Activated naive CD8-positive, alpha-beta T cell (primary cell): ENCODE measurements at regions not wholly inside any gene's neighbourhood (a gene's known extent, or its start where the extent isn't known, plus 50 kb on each side); places are given as distances from the start of the nearest gene placed in this dataset.

Experiments
- H3K27ac Mint-ChIP-seq: one replicate; pipeline ENCODE4 v1.8.0; 2021; ENCODE audit warnings: mixed read lengths
- H3K27me3 Mint-ChIP-seq: one replicate; pipeline ENCODE4 v1.8.0; 2021; ENCODE audit warnings: mixed read lengths
- H3K36me3 Mint-ChIP-seq: one replicate; pipeline ENCODE4 v1.8.0; 2021; ENCODE audit warnings: mixed read lengths
- H3K4me1 Mint-ChIP-seq: one replicate; pipeline ENCODE4 v1.8.0; 2021; ENCODE audit warnings: low read depth, mixed read lengths
- H3K4me3 Mint-ChIP-seq: one replicate; pipeline ENCODE4 v1.8.0; 2021; ENCODE audit warnings: mild to moderate bottlenecking, mixed read lengths
- H3K9me3 Mint-ChIP-seq: one replicate; pipeline ENCODE4 v1.8.0; 2021; ENCODE audit warnings: low read depth, mixed read lengths

DNA sequence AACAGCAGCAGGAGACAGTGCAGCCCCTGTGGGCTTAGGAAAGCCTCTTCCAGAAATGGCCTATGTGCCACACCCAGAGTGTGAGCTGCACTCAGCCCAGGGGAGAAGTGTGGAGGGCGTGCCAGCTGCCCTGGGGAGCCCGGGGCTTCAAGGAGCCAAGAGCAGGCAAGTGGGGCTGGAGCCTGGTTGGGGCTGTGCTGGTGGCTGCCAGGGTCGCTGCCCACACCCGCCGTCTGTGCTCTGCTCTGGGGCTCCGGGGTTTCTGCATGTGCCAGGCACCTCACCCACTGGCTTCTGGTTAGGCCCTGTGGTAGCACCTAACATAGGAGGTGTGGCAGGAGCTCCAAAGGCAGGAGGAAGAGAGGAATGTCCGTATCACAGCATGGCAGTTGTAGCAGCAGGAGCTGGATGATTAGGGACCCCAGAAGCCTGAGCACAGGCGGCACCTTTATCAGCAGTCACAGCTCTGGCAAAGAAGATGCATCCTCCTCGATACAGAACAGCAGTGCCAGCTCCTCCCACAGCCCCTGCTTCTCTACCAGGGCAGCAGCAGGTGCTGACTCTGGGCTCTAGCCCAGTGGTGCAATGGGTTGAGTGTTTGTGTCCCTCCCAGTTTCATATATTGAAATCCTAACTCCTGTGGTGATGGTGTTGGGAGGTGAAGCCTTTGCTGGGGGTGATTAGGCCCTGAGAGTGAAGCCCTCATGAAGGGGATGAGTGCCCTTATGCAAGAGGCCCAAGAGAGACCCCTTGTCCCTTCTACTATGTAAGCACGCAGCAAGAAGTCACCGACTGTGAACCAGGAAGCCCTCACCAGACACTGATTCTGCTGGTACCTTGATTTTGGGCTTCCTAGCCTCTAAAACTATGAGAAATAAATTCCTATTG is 70.0 kb upstream of the KLF13 start:
- Mint-ChIP-seq H3K4me3 (no peak overlapping the region), H3K27ac (no peak overlapping the region), H3K36me3 (no peaks in the 10 kb centered on the region), H3K9me3 (no peaks in the 10 kb centered on the region), H3K4me1 (peaks cover 27% of the 10 kb centered on the region), H3K27me3 (no peaks in the 10 kb centered on the region)

DNA sequence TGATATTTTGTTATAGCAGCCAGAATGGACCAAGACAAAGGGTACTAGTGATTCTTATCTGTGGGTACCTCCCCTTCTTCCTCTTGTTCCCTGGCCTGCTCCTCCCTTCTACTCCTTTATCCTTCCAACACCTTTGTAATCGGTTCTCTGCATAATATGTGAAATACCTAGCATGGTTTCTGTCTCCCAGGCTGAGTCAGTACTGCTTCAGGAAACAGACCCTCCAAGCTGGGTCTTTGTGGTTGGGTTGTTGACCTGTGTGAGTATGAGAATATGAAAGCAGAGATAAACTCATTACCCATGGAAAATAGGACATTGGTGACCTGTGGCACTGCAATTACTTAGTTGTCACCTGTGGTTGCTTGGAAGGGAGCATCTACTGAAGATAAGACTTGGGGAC is 69.3 kb upstream of the KLF13 start:
- no peak overlapping the region for H3K27ac Mint-ChIP-seq
- H3K4me1 Mint-ChIP-seq = peaks cover 34% of the 10 kb centered on the region
- H3K9me3 Mint-ChIP-seq = no peaks in the 10 kb centered on the region
- H3K36me3 Mint-ChIP-seq = no peaks in the 10 kb centered on the region
- no peaks in the 10 kb centered on the region for H3K27me3 Mint-ChIP-seq
- no peak overlapping the region for H3K4me3 Mint-ChIP-seq

DNA sequence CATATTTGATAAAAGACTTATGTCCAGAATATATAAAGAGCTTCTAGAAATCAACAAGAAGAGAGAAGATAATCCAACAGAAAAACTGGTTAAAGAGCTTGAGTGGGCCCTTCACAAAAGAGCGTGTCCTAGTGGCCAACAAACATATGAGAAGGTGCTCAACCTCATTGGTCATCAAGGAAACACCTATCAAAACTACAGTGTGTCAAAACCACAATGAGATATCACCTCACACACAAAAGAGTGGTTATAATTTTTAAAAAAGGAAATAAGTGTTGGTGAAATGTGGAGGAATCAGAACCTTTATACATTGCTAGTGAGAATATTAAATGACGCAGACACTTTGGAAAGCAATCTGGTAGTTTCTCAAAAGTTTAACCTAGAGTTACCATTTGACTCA is 68.4 kb upstream of the KLF13 start:
- H3K4me1 Mint-ChIP-seq = peaks cover 44% of the 10 kb centered on the region
- no peaks in the 10 kb centered on the region for H3K36me3 Mint-ChIP-seq
- no peak overlapping the region for H3K4me3 Mint-ChIP-seq
- no peaks in the 10 kb centered on the region for H3K9me3 Mint-ChIP-seq
- no peaks in the 10 kb centered on the region for H3K27me3 Mint-ChIP-seq
- no peak overlapping the region for H3K27ac Mint-ChIP-seq

DNA sequence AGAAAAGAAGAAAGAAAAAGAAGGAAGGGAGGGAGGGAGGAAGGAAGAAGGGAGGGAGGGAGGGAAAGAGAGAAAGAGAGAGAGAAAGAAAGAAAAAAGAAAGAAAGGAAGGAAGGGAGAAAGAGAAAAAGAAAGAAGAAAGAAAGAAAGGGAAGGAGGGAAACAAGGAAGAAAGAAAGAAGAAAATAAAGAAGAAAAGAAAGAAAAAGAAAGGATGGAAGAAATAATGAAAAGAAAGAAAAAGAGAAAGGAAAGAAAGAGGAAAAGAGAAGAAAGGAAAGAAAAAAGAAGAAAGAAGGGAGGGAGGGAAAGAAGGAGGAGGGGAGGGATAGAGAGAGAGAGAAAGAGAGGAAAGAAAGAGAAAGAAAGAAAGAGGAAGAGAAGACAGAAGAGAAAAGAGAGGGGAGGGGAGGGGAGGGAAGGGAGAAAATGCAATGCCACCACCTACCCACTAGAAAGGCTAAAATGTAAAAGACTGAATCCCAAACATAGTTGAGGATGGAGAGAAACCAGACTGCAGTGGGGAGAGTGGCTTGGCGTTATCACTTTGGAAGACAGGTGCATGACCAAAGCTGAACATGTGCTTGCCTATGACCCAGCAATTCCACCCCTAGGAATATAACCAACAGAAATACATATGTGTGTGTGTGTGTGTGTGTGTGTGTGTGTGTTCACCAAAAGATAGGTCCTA is 66.9 kb upstream of the KLF13 start:
- Mint-ChIP-seq H3K4me3 (no peak overlapping the region), H3K27ac (no peak overlapping the region), H3K9me3 (no peaks in the 10 kb centered on the region), H3K27me3 (no peaks in the 10 kb centered on the region), H3K4me1 (peaks cover 57% of the 10 kb centered on the region), H3K36me3 (no peaks in the 10 kb centered on the region)

DNA sequence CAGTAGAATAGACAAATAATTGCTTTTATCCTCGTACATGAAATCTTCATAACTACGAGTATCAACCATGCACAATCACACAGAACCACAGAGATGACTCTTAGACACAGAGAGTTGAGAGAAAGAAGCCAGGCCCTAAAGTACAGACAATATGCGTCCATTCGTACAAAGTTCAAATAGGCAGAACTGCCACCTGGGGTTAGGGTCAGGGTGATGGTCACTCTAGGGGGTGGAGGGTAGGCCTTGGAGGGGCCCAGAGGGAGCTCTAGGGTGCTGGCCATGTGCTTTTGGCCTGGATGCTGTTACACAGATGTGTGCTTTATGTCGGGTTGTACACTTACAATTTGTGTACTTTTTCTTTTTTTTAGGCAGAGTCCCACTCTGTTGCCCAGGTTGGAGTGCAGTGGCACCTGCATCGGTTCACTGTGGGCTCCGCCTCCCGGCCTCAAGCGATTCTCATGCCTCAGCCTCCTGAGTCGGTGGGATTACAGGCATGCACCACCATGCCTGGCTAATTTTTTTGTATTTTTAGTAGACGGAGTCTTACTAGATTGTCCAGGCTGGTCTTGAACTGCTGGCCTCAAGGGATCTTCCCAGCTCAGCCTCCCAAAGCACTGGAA is 65.9 kb upstream of the KLF13 start:
- H3K27me3 Mint-ChIP-seq = no peaks in the 10 kb centered on the region
- H3K36me3 Mint-ChIP-seq = no peaks in the 10 kb centered on the region
- H3K9me3 Mint-ChIP-seq = no peaks in the 10 kb centered on the region
- no peak overlapping the region for H3K27ac Mint-ChIP-seq
- H3K4me1 Mint-ChIP-seq = peaks cover 64% of the 10 kb centered on the region
- no peak overlapping the region for H3K4me3 Mint-ChIP-seq

DNA sequence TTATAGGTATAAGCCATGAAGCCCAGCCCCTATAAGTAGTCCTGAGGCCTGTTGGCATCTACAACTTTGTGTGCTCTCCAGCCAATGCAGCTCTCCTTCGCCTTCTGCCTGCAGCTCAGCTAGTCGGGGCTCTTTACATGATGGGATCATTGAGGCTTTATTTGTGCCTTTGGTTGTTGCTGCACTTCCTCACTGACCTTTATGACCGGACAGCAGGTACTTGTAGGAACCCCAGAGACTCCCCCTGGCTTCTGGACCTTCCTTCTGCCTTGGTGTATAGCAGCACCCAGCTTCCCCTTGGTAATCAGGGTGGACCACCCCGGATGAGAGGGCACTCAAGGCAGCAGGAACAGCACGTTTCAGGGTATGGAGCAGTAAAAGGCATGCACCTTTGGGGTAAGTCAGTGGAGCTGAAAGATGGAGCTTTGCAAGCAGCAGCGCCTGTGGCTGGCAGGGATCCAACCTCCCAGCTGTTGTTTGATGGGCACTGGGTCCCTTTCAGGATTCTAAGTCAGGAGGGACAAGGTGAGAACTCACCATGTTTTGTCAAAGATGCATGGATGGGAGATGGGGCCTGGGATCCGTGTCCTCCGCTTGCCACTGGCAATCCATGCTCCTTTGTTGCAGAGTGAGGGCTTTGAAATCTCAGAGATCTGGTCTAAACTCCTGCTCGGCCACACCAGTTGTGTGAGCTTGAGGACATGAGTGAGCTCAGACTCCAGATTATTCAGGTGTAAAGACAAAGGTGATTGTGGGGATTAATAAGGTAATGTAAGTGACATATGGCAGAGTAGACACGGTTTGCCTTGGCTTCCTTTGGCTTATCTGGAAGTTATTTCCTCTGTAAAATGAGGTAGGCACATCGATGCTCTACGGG is 65.1 kb upstream of the KLF13 start:
- Mint-ChIP-seq H3K27ac (peak overlapping the region; percentile 18), H3K27me3 (no peaks in the 10 kb centered on the region), H3K4me3 (no peak overlapping the region)

DNA sequence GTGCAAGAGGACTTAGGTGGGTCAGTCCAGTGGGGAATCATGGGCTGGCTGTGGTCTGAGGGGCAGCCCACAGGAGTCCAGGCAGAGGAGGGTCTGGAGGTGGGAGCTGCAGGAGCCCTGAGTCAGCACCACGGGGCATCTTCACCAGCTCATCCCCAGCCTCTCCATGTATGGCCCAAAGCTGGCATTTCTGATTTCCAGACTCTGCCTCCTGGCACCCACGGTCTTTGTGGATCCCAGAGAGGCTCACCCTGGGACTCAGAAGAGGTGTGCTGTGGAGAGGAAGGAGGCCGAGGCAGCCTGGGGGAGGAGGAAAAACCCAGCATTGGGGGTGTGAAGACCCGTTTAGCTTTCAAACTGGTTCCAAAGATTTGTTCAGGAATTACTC is 64.5 kb upstream of the KLF13 start:
- no peaks in the 10 kb centered on the region for H3K9me3 Mint-ChIP-seq
- H3K27me3 Mint-ChIP-seq = no peaks in the 10 kb centered on the region
- H3K4me1 Mint-ChIP-seq = peaks cover 68% of the 10 kb centered on the region
- H3K27ac Mint-ChIP-seq = no peak overlapping the region
- no peaks in the 10 kb centered on the region for H3K36me3 Mint-ChIP-seq
- H3K4me3 Mint-ChIP-seq = no peak overlapping the region

More for the DNA sequence above, 65.1 kb upstream of the KLF13 start:
- H3K4me1 Mint-ChIP-seq = peaks cover 68% of the 10 kb centered on the region
- H3K9me3 Mint-ChIP-seq = no peaks in the 10 kb centered on the region
- H3K36me3 Mint-ChIP-seq = no peaks in the 10 kb centered on the region

DNA sequence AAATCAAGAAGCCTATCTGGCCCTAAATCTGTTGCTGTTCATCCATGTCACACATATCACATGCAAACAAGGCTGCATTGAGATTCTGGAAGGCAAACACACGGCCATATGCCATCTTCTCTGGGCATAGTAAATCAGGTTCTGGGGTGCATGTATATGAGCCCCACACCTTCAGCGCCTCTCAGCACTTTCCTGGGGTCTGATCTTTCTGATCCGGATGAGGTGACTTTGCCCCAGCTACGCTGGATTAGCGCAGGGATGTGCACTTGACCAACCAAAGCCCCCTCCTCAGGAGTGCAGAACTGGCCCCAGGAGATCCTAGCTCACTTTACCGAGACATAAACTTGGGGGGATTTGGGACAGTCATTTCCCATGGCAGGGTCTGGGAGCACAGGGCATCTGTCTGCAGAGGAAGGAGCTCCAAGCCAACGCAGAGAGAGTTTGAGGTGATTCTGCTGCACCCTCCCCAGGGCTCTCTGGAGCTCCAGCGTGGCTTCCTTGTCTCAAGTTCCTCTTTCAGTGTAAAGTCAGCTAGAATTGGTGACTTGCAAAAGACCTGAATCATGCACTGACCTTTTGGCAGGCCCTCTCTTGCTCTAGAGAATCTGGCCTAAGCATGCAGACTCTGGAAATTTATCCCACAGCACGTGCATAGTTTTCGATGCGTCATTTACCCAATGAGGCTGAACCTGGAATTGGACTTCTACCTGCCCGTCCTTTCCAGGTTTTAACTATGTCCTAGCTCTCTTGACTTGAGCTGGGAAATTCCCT is 63.5 kb upstream of the KLF13 start:
- Mint-ChIP-seq H3K4me3 (no peak overlapping the region), H3K27ac (peak overlapping the region; percentile 34), H3K36me3 (no peaks in the 10 kb centered on the region), H3K4me1 (peaks cover 73% of the 10 kb centered on the region), H3K9me3 (no peaks in the 10 kb centered on the region), H3K27me3 (no peaks in the 10 kb centered on the region)

DNA sequence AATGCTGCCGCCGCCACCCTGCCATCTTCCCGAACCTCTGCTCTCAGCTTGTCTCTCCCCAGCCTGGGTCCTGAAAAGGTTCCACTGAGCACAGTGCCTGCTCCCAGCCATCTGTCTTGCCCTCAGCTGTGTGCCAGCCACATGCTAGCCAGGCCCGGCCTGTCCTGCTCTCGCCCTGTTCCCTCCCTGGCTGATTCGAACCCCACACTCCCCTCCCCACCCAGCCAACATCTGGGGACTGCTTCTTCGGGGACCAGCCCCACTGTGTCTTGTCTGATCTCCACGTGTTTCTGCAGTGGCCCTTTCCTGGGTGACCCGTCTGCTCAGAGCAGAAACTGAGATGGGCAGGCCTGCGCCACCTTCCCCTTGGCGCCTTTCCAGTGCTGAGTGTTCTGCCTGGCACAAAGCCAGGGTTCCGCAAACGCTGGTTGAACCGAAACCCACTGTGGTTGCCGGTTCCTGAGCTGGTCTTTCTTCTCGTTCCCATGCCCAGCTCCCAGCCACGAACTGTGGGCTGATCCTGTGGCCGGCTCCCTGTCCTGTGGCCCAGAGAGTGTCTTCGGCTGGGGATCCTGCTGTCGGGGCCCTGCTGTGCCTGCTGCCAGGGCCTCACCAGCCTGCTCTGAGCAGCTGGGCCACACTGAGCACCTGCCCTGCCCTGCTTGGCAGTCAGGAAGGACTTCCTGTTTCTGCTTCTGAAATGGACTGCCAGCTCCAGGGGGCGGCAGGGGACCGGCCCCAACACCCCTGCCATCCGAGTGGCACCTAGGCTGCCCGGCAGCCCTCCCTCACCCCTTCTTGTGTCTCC is 62.7 kb upstream of the KLF13 start:
- Mint-ChIP-seq H3K27ac (peak overlapping the region; percentile 62), H3K4me3 (peak overlapping the region; percentile 24), H3K4me1 (peaks cover 75% of the 10 kb centered on the region)

DNA sequence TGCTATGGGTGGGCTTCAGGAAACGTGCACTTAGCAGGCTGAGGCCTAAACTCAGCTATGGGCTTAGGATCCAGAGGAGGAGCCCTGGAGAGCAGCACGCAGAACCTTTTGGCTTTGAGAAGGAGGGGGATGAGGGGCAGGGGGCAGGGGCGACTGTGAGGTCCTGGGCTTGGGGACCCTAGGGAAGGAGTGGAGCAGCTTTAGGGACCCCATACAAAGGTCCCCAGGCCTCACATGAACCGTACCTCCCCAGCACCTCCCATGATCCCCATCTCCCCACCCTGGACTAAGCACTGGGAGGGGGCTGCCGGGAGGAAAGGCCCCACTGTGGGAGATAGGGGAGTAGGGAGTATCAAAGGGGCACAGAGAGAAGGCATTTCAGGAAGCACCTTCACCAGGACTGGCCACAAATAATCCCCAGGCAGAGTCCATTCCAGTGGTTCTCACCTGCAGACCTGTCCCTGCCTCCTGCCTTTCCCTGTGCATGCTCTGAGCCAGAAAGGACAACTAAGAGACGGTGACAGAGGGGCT is 62.0 kb upstream of the KLF13 start:
- no peaks in the 10 kb centered on the region for H3K9me3 Mint-ChIP-seq
- H3K4me3 Mint-ChIP-seq = no peak overlapping the region
- no peaks in the 10 kb centered on the region for H3K27me3 Mint-ChIP-seq
- no peak overlapping the region for H3K27ac Mint-ChIP-seq
- H3K4me1 Mint-ChIP-seq = peaks cover 77% of the 10 kb centered on the region
- H3K36me3 Mint-ChIP-seq = no peaks in the 10 kb centered on the region

More for the DNA sequence above, 62.7 kb upstream of the KLF13 start:
- no peaks in the 10 kb centered on the region for H3K36me3 Mint-ChIP-seq
- no peaks in the 10 kb centered on the region for H3K27me3 Mint-ChIP-seq
- H3K9me3 Mint-ChIP-seq = no peaks in the 10 kb centered on the region

DNA sequence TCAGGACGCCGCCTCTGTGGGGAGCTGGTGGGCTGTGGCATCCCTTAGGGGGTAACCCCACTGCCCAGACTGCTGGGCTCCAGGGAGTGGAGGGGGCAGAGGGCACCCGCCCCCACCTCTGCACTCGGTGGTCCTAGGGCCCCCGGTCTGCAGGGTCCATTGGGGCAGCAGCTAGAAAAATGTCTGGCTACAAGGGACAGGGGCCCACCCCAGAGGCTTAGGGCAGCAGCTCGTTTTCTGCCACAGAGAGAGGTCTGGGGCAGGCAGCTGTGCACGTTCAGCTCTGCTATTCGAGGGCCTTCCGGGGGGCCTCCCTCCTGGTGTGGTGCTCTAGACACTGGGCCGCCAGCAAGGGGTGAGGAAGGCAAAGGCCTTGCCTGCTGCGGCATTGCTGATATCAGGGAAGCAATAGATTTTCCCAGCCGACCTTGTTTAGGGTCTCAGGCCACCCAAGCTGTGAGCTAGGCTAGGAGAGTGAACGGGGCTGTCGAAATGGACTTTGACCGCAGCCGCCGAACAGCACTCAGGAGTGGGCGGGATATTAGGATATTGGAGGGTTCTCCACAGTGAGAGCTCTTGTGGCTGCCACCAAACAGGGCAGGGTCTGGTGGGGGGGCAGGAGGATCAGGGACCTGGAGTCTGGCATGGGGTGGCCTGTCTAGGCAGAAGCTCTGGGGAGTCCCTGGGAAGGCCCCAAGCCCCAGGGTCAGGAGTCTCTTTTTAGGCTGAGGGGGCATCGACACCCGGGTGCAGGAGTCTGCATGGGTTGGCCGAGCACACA is 61.4 kb upstream of the KLF13 start:
- Mint-ChIP-seq H3K36me3 (no peaks in the 10 kb centered on the region), H3K4me3 (peak overlapping the region; percentile 54), H3K27me3 (no peaks in the 10 kb centered on the region), H3K4me1 (peaks cover 84% of the 10 kb centered on the region), H3K9me3 (no peaks in the 10 kb centered on the region), H3K27ac (peak overlapping the region; percentile 70)

DNA sequence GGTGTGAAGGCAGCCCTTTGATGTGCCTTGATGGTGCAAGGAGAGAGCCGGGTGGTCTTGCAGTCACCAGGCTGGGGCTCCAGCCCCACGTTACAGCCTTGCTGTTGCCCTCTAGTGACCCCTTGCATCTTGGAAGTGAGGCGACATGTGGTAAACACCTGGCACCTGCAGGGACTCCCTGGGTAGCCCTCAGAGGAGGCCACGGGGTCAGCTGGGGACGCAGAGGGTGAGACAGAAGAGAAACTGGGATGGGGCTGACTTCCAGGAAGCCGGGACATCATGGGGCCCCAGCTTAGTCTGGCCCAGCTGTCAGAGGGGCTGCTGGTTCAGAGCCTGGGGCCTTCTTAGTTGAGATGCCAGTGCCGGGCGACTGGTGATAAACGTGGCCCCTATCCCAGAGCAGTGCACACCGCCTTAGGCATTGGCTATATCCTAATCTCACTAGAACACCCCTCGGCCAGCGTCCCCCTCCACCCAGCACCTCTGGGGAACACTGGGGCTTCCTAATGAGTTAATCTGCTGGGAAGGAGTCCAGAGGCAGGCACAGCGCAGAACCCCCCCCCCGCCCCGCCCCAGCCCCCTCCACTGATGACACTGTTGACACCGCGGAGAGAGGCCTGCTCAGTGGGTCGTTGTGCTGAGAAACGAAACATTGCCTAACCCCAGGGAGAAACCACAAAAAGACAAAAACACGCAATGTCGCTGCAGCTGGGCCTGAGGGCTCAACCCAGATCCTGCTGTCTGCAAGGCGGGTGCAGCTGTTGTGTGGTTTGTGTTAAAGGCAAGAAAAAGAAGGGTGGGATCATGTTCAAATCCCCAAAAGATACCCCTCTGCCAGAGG is 60.5 kb upstream of the KLF13 start:
- H3K27ac Mint-ChIP-seq = peak overlapping the region; percentile 70

More for the DNA sequence above, 60.5 kb upstream of the KLF13 start:
- Mint-ChIP-seq H3K9me3 (no peaks in the 10 kb centered on the region), H3K36me3 (no peaks in the 10 kb centered on the region), H3K27me3 (no peaks in the 10 kb centered on the region), H3K4me1 (peaks cover 85% of the 10 kb centered on the region), H3K4me3 (peak overlapping the region; percentile 58)
